Myocyte (in vitro differentiated cells): ENCODE measurements at regions not wholly inside any gene's neighbourhood (a gene's known extent, or its start where the extent isn't known, plus 50 kb on each side); places are given as distances from the start of the nearest gene placed in this dataset.

Experiments
- DNase-seq: peaks from one replicate; pipeline ENCODE4 v3.0.0-alpha.2; 2012; ENCODE audit warnings: low read depth

DNA sequence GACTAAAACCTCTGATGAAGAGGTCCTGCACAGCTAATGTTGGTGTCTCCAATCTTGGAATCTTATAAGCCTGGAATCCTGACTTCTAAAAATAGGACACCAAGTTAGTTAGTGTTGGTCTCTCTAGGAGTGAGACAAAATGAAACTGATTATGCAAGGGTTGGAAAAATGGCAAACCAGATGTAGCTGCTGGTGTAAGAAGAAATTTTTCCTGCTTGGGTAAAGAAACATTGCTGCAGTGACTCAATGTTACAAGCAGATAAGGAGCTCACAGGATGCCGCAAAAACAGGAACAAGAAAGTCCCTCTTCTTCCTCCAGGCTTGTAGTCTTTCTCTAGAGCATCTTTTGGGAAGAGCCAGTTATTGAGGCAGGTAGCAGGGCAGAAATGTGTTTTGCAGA is 449.0 kb downstream of the ETV1 start:
- DNase-seq = peak; percentile 45

- DNase-seq = no peak
Observed at GRCh38 chr7:13541326-13541725, 448.1 kb downstream of the ETV1 start.

DNA sequence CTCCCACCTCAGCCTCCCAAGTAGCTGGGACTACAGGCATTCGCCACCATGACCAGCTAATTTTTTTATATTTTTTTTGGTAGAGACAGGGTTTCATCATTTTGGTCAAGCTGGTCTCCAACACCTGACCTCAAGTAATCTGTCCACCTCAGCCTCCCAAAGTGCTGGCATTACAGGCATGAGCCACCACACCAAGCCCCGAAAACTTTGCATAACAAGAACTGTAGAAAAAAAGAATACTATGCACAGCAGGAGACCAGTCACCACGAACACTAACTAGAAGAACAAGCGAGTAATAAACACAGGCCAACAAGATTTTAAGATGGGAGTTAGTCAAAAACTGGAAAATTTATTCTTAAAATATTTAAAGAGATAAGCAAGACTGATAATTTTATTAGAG is 447.0 kb downstream of the ETV1 start:
- no peak for DNase-seq

- peak; percentile 97 for DNase-seq
Observed at GRCh38 chr7:13551503-13551902, 438.0 kb downstream of the ETV1 start.

- DNase-seq = no peak
Observed at GRCh38 chr7:13560441-13560840, 429.0 kb downstream of the ETV1 start.

DNA sequence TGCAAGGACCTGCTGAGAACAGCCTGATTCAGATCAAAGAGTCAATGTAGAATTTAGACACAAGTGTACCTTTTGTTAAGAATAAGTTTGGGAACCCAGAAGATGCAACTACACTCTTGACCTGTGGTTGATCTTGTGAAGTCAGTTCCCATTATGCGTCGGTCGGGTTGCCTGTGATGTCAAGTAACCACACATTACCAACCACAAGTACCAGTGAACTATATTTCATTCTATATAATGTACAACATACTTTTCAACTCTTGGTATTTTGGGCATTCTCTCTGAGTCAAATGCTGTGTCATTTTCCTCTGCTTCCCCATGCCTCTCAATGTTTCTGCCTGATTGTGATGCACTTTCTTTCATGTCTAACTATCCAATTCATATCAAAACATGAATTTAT is 426.2 kb downstream of the ETV1 start:
- no peak for DNase-seq

DNA sequence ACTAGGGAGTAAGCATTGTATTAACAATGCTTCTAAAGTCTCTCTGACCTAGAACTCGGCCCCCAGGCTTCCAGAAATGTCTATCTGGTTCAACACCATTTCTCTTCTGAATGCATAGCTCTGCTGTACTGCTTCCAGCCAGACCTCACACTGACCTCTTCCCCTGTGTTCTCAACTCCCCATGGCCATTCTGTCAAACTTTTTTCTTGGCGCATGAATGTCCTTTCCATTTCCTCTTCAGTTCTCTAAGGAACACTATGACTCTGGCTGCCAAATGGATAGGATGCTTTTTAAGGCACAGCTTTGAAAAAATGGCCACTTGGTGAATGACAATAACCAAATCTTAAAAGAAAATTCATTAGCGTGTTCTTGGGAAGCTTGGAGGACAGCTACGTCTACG is 425.8 kb downstream of the ETV1 start:
- DNase-seq = no peak

DNA sequence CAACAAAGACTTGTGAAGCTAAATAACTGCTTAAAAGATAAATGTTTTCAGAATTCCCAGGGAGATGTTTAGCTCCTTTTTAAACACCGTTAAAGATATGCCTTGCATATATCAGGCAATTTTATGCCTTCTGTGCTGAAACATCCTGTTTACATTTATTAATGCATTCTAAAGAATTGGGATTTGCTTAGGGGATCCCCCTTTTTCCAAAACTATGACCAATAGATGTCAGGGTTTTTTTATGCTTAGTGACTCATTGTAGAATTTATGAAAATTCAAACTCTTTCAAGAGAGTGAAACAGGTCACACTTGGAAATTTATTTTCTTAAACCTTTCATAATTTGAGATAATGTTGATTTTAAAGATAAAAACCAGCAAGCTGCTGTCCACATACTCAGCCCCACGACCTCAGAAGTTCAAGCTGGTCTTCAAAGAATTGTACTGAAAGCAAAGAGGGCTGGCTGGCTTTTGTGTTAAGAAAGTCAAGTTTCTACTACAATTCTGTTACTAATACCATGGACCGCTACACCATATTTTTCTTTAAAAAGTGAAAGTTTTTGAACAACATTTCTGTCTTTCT is 411.8 kb downstream of the ETV1 start:
- DNase-seq = no peak

- no peak for DNase-seq
Observed at GRCh38 chr7:13578294-13578693, 411.2 kb downstream of the ETV1 start.

GRCh38 chr7:13581097-13581496 is 408.4 kb downstream of the ETV1 start:
- no peak for DNase-seq

GRCh38 chr7:13593854-13594253 is 395.6 kb downstream of the ETV1 start:
- DNase-seq = no peak

DNA sequence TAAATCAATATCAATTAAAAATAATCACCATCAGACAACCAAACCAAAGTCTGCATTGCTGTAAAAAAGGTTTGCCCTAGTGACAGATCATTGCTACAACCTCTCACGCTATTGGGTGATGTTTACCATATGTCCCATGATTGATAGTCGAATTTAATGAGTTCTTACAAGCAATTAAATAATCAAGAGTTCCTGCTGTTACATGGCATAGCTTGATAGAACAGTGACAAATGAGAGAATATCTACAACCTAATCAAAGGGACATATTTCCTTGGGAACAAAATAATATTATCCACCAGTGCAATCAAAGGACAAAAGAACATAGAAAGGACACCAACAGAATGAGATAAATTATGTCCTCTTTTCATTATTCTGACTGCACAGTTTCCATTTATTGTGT is 387.4 kb downstream of the ETV1 start:
- no peak for DNase-seq

DNA sequence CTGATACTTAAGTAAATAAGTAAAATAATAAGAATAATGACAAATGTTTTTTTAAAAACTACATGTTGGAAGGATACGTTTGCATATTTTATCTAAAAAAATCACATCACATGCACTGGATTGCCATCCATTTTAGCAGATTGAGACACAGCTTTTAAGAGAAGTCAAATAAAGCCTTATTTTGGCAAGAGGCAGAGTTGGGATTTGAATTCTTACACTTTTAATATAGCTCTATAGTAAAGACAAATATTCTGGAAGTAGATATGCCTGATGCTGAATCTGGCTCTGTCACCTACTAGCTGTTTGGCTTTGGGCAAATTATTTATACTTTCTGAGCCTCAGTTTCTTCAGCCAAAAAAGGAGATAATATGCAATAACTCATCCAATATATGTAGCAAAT is 386.4 kb downstream of the ETV1 start:
- DNase-seq = no peak

DNA sequence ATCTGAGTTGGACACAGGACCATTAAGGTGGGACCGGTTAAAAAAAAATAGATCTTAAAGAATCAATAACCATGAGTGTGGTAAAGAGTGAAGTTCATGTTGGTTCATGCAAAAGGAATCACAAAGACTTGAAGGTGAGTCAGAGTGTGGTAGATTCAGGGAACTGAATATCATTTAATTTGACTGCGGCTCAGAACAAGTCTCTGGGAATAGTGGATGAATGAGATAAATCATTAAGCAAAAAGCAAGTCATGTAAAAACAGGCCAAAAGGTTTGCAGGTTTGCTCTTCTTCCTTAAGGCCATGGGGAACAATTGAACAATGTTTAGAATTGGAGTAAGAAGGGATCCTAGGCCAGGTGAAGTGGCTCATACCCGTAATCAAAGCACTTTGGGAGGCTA is 385.8 kb downstream of the ETV1 start:
- DNase-seq = no peak

- DNase-seq = no peak
Observed at GRCh38 chr7:13604178-13604577, 385.3 kb downstream of the ETV1 start.

- DNase-seq = no peak
Observed at GRCh38 chr7:13610372-13610771, 379.1 kb downstream of the ETV1 start.

GRCh38 chr7:13615679-13616078 is 373.8 kb downstream of the ETV1 start:
- no peak for DNase-seq

GRCh38 chr7:13627455-13627854 is 362.0 kb downstream of the ETV1 start:
- DNase-seq = no peak

- peak; percentile 64 for DNase-seq
Observed at GRCh38 chr7:13628239-13629001, 361.0 kb downstream of the ETV1 start.

DNA sequence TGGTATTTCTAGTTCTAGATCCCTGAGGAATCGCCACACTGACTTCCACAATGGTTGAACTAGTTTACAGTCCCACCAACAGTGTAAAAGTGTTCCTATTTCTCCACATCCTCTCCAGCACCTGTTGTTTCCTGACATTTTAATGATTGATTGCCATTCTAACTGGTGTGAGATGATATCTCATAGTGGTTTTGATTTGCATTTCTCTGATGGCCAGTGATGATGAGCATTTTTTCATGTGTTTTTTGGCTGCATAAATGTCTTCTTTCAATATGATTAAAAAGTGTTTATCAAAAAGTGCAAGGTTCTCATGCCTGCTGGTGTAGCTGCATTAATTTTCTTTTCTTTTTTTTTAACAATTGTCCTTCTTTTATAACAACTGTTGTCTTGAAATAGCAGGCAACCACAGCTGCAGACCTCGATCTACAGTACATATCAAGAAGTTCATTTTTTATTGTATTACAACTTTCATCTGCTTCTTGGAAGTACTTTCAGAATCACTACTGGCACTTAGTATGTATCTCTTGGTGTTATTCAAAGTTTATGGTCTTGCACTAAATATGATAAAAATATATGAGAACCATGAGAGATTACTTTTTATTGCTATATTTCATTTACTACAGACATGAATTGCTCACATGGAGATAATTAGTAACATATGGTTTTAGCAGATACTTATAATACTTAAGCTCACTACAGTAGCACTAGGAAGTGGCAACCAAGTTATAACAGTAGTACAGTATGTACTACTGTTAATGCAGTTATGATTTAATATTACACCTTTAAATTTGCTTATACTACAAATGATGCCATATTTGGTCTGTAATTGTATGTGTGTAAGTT is 358.0 kb downstream of the ETV1 start:
- peak; percentile 77 for DNase-seq

GRCh38 chr7:13633857-13634256 is 355.6 kb downstream of the ETV1 start:
- no peak for DNase-seq

GRCh38 chr7:13639396-13639795 is 350.1 kb downstream of the ETV1 start:
- peak; percentile 87 for DNase-seq
